HG03558 (cell line): ENCODE measurements at regions not wholly inside any gene's neighbourhood (a gene's known extent, or its start where the extent isn't known, plus 50 kb on each side); places are given as distances from the start of the nearest gene placed in this dataset.
"Not testable (repeated sequence)": the region's sequence is repeated elsewhere in the genome, so short reads cannot be mapped to it uniquely, and the experiment has no call there.

Experiments
- ATAC-seq: cut with Tn5 transposase; IDR thresholded peaks from one replicate; pipeline ENCODE4 v1.9.1; 2021; ENCODE audit warnings: moderate number of reproducible peaks; ENCODE audit not compliant: unreplicated experiment; ENCODE audit errors: extremely low read depth

DNA sequence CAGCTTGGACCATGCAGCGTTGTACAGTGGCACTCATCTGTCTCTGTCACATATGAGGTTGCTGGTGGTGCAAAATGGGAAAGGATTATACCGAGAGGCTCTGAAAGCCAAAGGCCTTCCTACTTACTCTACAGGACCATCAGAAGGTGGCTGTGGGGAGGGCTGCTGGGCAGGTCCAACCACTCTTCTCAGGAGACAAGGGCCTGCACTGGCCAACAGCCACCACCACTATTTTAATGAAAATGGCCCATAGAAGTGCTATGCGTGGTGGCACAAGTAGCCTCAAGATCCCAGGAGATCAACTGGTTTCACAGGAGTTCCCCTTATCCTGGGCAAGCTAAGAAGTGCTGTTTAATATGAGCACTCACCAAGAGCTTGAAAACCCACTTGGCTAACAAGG is 52.3 kb downstream of the MRPL57 start:
- no peak for ATAC-seq

DNA sequence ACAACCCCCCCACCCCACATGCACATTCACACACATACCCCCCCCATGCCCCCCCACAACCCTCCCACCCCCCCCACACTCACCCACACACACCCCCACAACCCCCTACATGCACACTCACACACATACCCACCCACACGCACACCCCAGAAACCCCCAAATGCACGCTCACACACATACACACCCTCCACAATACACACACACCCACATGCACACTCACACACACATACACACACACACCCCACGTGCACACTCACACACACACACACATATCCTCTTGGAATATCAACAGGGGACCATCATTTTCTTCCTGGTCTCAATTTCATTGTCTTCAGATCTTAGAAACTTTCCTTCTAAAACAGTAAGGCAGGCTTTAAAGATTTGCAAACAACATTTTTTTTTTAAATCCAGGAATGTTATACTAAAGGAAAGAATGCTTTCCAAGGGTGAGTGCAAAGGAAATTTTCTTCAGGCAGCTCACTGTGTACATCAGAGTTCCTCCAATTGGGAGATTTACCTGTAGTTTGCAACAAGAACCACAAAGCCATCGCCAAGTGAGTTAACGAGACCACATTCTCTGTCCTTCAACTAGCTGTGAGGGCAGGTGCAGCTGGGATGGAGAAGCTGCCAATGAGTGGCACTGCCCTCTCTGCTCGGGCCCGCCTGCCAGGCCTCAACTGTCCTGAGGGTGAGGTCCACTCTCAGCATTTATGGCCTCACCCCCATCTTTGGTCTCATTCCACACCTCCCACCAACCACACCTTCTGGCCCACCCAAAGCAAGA is 53.0 kb downstream of the MRPL57 start:
- no peak for ATAC-seq

DNA sequence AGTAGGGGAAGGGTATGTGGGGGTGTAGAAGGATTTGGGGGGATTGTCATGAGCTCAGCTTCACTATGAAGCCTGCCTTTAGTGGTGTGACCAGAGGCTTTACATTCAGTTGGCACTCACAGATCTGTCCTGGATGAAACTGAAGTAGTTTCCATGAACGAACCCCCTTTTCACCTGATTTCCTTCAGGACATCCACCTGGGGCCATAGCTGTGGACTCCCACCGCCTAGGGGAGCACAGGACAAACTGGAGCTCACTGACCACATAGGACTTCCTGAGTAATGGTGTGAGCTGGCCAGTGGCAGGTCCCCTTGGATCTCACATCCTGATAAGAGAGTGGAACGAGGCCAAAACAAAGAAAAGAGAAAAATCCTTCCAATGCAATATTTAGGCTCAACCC is 54.1 kb downstream of the MRPL57 start:
- no peak for ATAC-seq

DNA sequence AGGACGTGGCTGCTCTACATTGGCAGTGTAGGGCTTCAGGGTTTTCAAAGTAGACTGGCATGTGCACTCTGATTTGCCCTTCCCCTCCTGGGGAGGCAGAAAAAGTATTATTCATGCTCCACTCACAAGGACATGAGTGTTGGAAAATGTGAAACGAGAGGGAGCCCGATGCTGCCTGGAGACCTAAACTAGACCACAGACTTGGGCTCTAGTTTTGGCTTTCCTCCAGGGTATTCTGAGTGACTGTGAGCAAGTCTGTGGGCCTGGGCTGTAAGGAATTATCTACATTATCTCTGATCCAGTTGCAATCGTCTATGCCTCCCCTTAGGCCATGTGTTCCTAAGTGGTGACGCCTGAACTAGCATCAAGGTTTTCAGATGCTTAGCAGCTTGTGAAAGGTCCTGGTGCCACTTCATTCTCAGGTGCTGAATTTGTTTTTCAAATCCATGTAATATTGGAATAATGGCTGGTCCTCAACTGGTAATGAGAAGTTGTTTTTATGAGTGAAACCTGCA is 55.0 kb downstream of the MRPL57 start:
- no peak for ATAC-seq

DNA sequence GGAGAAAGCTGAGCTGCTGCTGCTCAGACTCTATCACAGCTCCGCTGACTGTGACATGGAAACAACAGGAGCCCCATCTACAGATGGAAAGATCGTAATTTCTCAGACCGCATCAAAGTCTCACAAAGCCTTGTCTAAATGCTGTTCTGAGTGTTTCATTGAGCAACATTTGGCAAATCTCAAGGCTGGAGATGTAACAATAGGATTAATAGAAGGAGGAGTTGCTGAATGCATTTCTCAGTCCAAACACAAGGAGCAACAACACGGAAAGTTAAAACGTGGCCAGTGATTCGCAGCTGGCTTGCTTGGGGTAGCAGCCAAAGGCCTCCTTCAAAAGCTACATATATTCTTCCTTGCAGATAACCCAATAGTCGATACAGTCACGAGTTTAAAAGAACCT is 55.7 kb downstream of the MRPL57 start:
- ATAC-seq = no peak

DNA sequence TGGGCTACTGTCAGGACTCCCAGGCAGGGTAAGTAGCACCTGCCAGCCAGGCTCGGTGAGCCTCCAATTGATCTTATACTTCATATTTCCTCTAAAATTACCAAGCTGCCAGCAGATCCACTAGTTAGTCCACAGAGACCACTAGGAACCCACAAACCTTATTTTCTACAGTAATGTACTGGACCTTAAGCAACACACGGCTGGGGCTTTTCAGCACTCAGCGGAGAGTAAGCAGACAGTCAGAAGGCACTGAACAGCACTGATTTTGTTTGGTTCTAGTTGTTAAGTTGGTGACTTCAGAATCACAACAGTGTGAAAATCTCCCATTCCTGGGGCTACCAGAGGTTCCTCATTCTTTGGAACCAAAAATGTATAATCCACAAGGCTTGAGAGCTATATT is 56.1 kb downstream of the MRPL57 start:
- no peak for ATAC-seq

DNA sequence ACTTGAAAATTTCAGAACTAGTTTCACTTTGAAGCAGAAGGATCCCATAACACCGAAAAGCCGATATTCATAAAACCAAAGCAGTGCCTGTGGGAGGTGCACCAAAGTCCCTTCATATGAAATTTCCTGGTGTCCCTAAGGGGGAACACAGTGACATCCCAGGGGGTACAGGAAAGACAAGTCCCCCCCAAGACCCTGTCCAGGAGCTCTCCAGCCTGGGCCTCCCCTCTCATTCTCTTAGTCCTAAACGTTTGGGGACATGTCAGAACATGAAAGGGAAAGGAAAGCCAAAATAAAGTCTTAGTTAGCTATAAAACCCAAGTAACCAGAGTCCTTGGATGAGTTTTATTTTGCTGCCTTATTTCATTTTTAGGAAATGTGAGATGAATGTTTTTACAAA is 56.6 kb downstream of the MRPL57 start:
- ATAC-seq = no peak

DNA sequence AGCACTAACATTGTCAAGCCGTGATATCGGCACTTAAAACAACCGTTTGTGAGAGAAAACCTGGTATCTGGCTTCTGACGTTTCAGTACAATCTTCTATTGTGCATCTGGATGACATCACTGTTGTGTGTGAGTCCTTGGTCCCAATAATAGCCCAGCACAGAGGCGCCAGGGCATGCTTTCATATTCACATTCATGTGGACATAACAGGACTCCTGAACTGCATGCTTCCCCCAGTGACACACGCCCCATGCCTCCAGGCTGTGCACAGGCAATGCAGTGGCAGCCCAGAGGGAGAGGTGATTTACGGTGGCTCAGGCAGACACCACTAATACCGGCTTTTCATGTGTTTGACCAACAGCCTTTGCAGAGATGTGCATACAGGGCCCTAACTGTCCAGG is 58.1 kb downstream of the MRPL57 start:
- ATAC-seq = no peak

DNA sequence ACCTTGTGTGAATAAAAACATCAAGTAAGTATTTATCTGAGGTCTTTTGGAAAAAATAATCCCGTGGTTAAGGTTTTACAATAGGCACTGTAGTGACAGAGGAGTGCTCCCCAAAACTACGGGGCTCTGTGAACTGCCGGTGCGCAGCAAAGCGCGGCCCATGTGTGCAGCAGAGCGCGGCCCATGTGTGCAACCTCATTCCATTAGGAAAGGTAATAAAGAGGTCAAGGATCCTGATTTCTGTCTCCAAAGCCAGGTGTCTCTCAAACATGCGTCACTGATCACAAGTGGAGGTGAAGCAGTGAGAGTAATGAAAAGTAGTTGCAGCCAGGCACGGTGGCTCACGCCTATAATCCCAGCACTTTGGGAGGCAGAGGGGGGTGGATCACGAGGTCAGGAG is 58.7 kb downstream of the MRPL57 start:
- no peak for ATAC-seq

DNA sequence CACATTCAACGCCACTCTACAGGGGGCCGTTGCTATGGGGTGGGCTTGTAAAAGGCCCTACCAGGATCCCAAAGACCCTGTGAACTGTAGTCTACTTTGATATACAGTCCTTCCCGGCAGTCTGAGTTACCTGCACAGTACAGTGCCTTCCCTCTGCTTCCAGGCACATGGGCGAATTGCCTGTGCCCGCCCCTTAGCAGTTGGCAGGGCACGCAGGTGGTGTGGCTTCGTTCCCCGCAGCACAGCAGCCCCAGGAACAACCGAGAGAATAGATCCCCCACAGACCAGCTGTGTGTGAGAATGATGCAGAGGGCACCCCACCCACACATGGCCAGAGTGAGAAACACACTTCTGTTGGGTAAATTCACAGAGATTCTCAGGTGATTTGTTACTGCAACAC is 60.6 kb downstream of the MRPL57 start:
- no peak for ATAC-seq

DNA sequence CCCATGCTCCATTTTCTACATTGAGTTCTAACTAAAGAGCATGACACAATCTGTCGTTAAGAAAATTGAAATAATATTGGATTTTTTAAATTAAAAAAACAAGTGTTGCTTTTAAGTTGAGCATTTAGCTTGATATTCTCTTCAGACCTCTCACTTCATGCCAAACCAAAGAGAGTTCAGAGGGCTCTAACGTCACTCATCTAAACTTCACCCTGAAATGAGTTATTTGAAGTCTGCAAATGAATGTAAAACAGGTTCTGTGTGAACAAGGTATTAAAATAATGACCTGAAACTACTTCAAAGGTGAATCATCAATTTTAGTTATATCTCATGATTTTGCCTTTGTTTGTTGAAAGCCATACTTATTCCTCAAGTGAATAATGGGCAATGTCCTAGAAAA is 61.8 kb downstream of the MRPL57 start:
- no peak for ATAC-seq

DNA sequence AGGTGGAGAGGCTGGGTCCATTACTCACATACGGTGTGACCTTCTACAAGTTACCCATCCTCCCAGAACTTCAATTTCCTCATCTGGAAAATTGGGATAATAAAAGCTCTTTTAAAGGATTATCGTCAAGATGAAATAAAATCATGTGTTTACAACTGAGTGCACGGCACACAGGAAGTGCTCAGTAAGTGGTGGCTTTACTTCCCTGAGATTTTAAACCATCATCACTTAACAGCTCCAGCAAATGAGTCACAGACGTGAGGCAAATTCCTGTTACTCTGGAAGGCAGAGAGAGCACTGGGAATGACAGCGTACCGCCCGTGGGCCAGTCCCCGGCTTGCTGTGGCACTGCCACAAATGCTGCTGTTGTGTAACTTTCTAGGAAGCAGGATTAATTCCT is 64.1 kb downstream of the MRPL57 start:
- ATAC-seq = no peak

DNA sequence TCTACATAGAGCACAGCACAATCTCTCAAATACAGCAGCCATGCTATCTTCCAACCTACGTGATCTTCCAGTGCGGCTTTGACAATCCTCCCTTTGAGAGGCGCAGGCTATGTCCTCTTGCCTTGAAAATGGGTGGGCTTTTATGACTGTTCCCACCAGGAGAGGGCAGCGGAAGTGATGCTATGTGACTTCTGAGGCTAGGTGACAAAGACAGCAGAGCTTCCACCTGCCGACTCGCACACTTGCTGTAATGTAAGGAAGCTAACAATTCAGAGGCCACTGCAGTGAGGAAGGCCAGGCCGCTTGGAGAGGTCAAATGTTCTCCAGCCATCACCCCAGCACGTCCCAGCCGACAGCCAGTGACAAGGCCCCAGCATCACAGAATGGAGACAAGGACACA is 65.8 kb downstream of the MRPL57 start:
- ATAC-seq = no peak

DNA sequence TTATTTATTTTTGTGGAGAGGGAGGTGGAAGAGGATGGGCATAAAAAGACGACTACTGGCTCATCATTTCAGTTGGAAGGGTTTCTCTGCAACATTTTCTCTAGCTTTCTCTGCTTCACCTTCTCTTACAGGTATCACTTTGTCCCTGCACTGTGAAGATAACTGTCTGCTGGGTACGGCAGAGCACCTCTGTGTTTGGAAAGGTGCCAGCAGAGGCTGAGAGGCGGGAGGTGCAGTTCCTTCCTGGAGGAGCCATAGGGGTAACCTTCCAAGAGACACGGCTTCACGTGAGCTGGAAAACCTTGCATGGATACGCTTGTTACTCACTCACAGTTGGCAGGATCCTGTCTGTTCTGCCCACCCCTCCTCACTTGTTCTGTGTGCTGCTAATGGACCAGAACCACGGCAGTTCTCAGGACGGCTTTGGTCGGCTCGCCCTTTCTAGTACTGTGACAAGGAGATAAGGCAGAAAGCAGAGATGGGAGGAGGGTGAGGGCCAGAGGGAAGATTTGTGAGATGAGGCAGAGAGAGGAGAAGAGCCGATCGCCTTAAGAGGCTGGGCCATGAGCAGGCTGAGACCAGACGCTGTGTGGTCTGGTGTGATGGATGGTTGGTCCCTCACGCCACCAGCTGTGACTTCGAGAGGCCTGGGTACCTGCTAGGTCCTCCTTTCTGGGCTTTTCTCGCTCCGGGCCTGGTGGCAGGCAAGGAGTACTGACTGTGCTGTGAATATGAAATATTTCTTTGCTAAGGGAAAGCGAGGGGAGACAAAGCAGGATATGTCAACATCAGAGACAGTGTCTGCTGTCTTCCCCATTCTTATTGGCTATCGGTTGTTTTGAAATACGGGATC is 66.8 kb downstream of the MRPL57 start:
- ATAC-seq = no peak

DNA sequence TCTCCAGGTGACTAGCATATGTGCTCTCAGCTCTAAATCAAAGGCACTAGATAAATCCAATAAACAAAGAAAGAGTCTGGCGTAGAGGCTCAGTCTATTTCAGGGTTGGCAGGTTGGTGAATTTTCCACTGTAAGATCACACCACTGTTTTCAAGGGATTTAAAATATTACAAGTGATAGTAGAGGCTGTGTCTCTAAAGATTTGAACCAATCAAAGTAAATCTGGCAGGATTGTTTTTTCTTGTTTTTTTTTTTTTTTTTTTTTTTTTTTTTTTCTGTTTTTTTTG is 67.4 kb downstream of the MRPL57 start:
- ATAC-seq = not testable (repeated sequence)

DNA sequence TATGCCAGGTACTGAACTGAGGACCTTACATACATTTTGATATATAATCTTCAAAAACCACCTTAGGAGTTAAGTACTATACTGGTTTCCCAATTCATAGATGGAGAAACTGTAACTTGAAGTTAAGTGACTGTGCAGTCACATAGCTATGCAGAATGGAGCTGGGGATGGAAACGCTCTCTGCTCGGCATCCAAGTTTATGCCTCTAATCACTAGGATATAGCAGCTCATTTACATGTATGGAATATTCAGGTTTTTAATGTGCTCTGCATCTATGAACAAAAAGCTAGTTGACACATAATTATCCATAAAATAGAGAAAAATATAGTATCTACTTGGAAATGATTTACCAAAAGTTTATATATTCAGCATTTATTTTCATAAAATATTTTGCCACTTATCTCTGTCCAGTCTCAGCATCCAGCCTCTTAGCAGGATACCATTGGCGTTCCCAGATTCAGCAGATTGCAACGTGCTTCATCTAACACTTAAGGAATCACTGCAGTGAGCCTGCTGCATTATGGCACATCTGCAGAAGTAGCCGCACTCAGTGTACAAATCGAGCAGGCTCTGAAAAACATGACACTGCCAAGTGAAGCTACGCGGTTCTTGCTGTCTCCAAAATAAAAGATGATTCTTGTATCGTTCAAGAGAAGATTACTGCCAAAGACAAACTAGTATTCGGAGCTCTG is 70.4 kb downstream of the MRPL57 start:
- no peak for ATAC-seq

DNA sequence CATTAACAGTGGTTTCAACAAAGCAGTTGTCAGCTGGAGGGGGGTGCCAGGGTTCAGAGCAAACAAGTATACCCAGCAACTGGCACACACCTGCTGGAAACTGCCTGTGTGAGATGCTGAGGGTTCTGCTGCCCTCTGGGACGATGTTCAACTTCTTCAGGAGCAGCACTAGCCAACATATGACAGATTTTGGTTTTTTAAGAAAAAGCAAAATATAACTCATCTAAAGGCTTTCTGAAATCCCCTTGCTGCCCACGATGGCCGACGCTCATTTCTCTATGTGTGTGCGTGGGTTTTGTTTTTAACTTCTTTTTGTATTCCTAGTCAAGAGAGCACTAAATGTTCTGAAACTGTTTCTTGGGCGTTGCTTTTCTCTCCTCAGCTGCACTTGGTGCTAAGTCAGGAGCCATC is 79.9 kb downstream of the MRPL57 start:
- no peak for ATAC-seq

DNA sequence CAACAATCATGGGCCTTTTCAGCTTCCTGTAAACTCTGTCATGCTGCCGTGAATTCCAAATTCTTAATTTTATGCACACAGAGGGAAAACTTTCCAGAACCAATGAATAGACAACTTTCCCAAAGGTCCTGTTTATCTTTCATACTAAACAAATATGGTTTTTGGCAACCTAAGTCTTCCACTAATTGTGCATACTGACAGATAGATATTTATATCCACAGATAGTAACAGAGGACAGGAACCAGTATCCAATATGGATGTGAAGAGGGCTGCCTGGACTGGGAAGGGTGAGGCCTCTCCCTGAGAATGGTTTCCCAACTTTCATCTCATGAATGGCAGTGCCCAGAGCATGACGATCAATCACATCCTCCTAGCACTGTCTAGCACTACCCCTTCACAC is 80.4 kb downstream of the MRPL57 start:
- ATAC-seq = no peak

DNA sequence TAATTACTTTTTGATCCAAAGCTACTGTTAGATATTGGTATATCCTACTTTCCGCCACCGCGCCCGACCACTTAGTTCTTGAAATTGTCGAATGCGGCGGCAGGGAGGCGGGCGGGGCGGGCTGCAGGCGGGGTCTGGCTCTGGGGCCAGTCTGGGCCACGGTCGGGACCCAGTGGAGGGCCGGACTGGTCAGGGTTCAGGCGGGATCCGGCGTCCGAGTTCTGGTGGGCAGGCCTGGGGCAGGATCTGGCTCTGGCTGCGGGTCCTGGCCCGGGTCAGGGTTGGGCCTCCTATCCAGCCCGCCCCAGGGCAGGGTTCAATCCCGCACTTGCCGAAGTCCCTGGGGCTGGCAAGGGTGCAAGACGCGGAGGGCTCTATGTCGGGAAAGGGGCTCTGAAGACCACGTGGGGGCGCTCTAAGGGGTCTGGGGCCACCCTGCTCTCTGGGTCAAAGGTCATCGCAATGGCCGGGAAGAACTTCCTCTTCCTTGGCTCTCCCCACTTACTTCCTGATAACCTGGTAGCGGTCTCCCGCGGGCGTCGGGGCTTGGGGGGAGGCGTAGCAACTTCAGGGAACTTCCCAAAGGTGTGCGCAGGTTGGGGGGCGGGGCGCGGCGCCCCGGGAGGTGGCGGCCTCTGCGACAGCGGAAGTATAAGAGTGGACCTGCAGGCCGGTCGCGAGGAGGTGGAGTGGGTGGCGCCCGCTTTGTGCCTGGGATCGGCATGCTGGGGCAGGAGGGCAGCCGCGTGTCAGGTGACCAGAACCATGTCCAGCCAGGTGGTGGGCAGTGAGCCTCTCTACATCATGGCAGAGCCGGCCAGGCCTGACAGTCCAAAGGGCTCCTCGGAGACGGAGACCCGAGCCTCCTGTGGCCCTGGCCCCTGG is 83.4 kb downstream of the MRPL57 start:
- no peak for ATAC-seq
